ENCODE measurements at regions not wholly inside any gene's neighbourhood (a gene's known extent, or its start where the extent isn't known, plus 50 kb on each side); places are given as distances from the start of the nearest gene placed in this dataset.
A peak's percentile ranks its signal among the peaks of the same experiment; 100 is the strongest.

GRCh38 chr2:234565201-234565600 is 68.3 kb upstream of the ARL4C start:
- no peak for DNase-seq (ENCODE audit: low read depth, low spot score)
- H3K4me3 ChIP-seq (ENCODE audit: low read depth, low read length) = no peak overlapping the region
- CTCF ChIA-PET = interaction anchor here (0.6 to 3.0 kb wide), 28 partner anchors 8 to 551 kb away, joined by 3 to 52 read pairs (median 4); no protein-coding TSS in a partner anchor
- no peak for TF ChIP-seq CTCF (IDR thresholded peaks at IDR 0.05; ENCODE audit: insufficient read depth, low read length, missing control alignments)
- POLR2A ChIA-PET = interaction anchor here (0.6 to 1.0 kb wide), 2 partner anchors 130 to 484 kb away, joined by 3 read pairs; no protein-coding TSS in a partner anchor

DNA sequence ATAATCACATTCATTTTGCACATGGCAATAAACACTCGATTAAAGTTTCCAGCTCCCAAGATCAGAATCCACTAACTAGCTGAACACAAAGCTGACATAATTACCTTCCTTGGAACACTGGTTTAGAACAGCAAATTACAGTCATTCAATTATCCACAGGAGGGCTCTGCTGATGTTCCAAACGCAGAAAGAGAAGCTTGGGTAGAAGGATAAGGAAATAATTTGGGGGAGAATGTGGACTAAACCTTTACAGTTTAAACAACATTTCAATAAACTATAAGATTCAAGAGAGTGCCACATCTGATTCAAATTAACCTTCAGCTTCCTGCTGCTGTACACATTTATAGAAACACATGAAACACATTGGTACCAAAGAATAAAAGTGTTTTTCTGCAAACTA is 67.8 kb upstream of the ARL4C start:
- TF ChIP-seq CTCF (IDR thresholded peaks at IDR 0.05; ENCODE audit: insufficient read depth, low read length, missing control alignments) = peak; percentile 42
- ChIA-PET CTCF (interaction anchor here (0.6 to 3.0 kb wide), 30 partner anchors 8 to 552 kb away, joined by 3 to 52 read pairs (median 4); no protein-coding TSS in a partner anchor), POLR2A (interaction anchor here (0.6 to 1.0 kb wide), 2 partner anchors 130 to 485 kb away, joined by 3 read pairs; no protein-coding TSS in a partner anchor)
- no peak for DNase-seq (ENCODE audit: low read depth, low spot score)
- H3K4me3 ChIP-seq (ENCODE audit: low read depth, low read length) = no peak overlapping the region

GRCh38 chr2:234559609-234560008 is 62.7 kb upstream of the ARL4C start:
- DNase-seq (ENCODE audit: low read depth, low spot score) = no peak
- no peak for TF ChIP-seq CTCF (IDR thresholded peaks at IDR 0.05; ENCODE audit: insufficient read depth, low read length, missing control alignments)
- ChIA-PET CTCF (interaction anchor here (0.8 to 1.5 kb wide), 4 partner anchors 9 to 558 kb away, joined by 3 to 4 read pairs (median 4); no protein-coding TSS in a partner anchor), POLR2A (no interaction called here)
- no peak overlapping the region for H3K4me3 ChIP-seq (ENCODE audit: low read depth, low read length)

DNA sequence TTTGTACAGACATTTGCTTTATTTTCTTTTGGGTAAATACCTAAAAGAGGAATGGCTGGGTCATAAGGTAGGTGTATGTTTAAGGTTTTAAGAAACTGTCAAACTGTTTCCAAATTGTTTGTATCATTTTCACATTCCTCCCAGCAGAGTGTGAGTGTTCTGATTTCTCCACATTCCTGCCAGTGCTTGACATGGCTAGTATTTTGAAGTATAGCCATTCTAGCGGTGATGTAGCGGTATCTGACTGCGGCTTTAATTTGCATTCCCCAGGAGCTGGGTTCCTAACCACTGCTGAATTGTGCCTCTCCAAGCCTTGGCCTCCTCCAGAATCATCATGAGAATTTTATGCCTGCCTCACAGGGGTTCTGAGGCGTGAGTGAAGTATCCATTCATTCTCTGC is 61.8 kb upstream of the ARL4C start:
- no peak for TF ChIP-seq CTCF (IDR thresholded peaks at IDR 0.05; ENCODE audit: insufficient read depth, low read length, missing control alignments)
- no peak overlapping the region for H3K4me3 ChIP-seq (ENCODE audit: low read depth, low read length)
- ChIA-PET POLR2A (no interaction called here), CTCF (interaction anchor here (0.8 to 4.5 kb wide), 4 partner anchors 8 to 559 kb away, joined by 3 to 41 read pairs (median 15); no protein-coding TSS in a partner anchor)
- DNase-seq (ENCODE audit: low read depth, low spot score) = no peak

DNA sequence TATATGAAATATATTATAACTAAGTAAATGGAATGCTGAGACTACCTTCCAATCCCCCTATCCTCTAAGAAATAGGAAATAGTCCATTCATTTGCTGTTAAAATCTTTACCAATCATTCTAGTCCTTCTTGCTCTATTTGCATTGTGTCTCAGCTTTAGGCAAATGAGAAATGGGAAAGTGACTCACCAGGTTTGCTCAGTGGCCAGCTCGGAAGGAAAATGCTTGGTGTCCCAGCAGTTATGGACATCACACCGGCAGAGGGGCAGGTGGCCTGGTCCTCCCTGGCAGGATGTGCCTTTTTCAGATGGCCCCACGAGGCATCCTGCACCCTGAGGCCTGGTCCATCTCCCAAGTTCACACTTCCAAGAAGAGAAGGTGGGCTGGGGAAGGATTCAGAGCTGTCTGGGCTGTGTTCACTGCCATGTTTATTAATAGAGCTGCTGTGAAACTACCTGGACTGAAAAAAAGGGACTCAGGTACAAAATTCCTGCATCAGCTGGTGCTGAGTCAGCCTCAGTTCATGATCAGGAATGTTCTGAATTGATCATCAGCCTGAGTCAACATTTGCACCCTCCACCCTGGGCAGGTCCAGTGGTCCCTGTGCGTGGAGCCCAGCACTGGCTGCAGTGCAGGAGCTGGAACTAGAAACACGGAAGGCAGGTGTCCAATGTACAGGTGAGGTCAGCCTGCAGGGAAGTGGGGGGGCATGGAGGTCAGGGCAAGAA is 60.1 kb upstream of the ARL4C start:
- CTCF ChIA-PET = interaction anchor here (1.0 to 4.5 kb wide), 12 partner anchors 8 to 1189 kb away, joined by 3 to 41 read pairs (median 4); no protein-coding TSS in a partner anchor
- DNase-seq (ENCODE audit: low read depth, low spot score) = no peak
- no peak for TF ChIP-seq CTCF (IDR thresholded peaks at IDR 0.05; ENCODE audit: insufficient read depth, low read length, missing control alignments)

GRCh38 chr2:234555616-234556249 is 58.9 kb upstream of the ARL4C start:
- H3K4me3 ChIP-seq (ENCODE audit: low read depth, low read length) = no peak overlapping the region
- POLR2A ChIA-PET = no interaction called here
- no peak for TF ChIP-seq CTCF (IDR thresholded peaks at IDR 0.05; ENCODE audit: insufficient read depth, low read length, missing control alignments)
- CTCF ChIA-PET = interaction anchor here (0.5 to 4.5 kb wide), 10 partner anchors 8 to 1191 kb away, joined by 3 to 41 read pairs (median 6); no protein-coding TSS in a partner anchor
- no peak for DNase-seq (ENCODE audit: low read depth, low spot score)

More for the DNA sequence above, 60.1 kb upstream of the ARL4C start:
- POLR2A ChIA-PET = no interaction called here
- no peak overlapping the region for H3K4me3 ChIP-seq (ENCODE audit: low read depth, low read length)
